ENCODE measurements at regions not wholly inside any gene's neighbourhood (a gene's known extent, or its start where the extent isn't known, plus 50 kb on each side); places are given as distances from the start of the nearest gene placed in this dataset.
"Not testable (repeated sequence)": the region's sequence is repeated elsewhere in the genome, so short reads cannot be mapped to it uniquely, and the experiment has no call there.

- DNase-seq = no peak
Measured at GRCh38 chr10:65100146-65100545, 1578.9 kb downstream of the REEP3 start.

- not testable (repeated sequence) for DNase-seq
Measured at GRCh38 chr10:65100881-65101280, 1579.7 kb downstream of the REEP3 start.

GRCh38 chr10:65110009-65110408 is 1588.8 kb downstream of the REEP3 start:
- no peak for DNase-seq

- not testable (repeated sequence) for DNase-seq
Measured at GRCh38 chr10:65111059-65111458, 1589.9 kb downstream of the REEP3 start.

GRCh38 chr10:65112573-65112972 is 1591.4 kb downstream of the REEP3 start:
- no peak for DNase-seq

- DNase-seq = no peak
Measured at GRCh38 chr10:65123120-65123519, 1601.9 kb downstream of the REEP3 start.

GRCh38 chr10:65125212-65125611 is 1604.0 kb downstream of the REEP3 start:
- no peak for DNase-seq

GRCh38 chr10:65126288-65126687 is 1605.1 kb downstream of the REEP3 start:
- no peak for DNase-seq

GRCh38 chr10:65128277-65128676 is 1607.1 kb downstream of the REEP3 start:
- DNase-seq = no peak

- no peak for DNase-seq
Measured at GRCh38 chr10:65130162-65130758, 1609.1 kb downstream of the REEP3 start.

GRCh38 chr10:65133652-65134051 is 1612.5 kb downstream of the REEP3 start:
- DNase-seq = no peak

GRCh38 chr10:65135508-65135907 is 1614.3 kb downstream of the REEP3 start:
- DNase-seq = no peak

- DNase-seq = no peak
Measured at GRCh38 chr10:65142641-65143435, 1621.6 kb downstream of the REEP3 start.

- no peak for DNase-seq
Measured at GRCh38 chr10:65143723-65144122, 1622.5 kb downstream of the REEP3 start.

- DNase-seq = no peak
Measured at GRCh38 chr10:65149878-65150277, 1628.7 kb downstream of the REEP3 start.

GRCh38 chr10:65166272-65166671 is 1645.1 kb downstream of the REEP3 start:
- DNase-seq = no peak

- no peak for DNase-seq
Measured at GRCh38 chr10:65172249-65172648, 1651.0 kb downstream of the REEP3 start.

- no peak for DNase-seq
Measured at GRCh38 chr10:65176994-65177393, 1655.8 kb downstream of the REEP3 start.

- DNase-seq = no peak
Measured at GRCh38 chr10:65183236-65183635, 1662.0 kb downstream of the REEP3 start.

GRCh38 chr10:65186668-65187067 is 1665.5 kb downstream of the REEP3 start:
- not testable (repeated sequence) for DNase-seq

- DNase-seq = no peak
Measured at GRCh38 chr10:65194126-65194525, 1672.9 kb downstream of the REEP3 start.

GRCh38 chr10:65194555-65194954 is 1673.4 kb downstream of the REEP3 start:
- DNase-seq = no peak

- no peak for DNase-seq
Measured at GRCh38 chr10:65196111-65196510, 1674.9 kb downstream of the REEP3 start.

- DNase-seq = no peak
Measured at GRCh38 chr10:65197935-65198334, 1676.7 kb downstream of the REEP3 start.

- no peak for DNase-seq
Measured at GRCh38 chr10:65201491-65201890, 1680.3 kb downstream of the REEP3 start.

Data from CD4-positive, alpha-beta T cell treated with Interleukin-21 for 1 hour (primary cell).